ENCODE measurements at regions not wholly inside any gene's neighbourhood (a gene's known extent, or its start where the extent isn't known, plus 50 kb on each side); places are given as distances from the start of the nearest gene placed in this dataset.
"Not testable (repeated sequence)": the region's sequence is repeated elsewhere in the genome, so short reads cannot be mapped to it uniquely, and the experiment has no call there.

DNA sequence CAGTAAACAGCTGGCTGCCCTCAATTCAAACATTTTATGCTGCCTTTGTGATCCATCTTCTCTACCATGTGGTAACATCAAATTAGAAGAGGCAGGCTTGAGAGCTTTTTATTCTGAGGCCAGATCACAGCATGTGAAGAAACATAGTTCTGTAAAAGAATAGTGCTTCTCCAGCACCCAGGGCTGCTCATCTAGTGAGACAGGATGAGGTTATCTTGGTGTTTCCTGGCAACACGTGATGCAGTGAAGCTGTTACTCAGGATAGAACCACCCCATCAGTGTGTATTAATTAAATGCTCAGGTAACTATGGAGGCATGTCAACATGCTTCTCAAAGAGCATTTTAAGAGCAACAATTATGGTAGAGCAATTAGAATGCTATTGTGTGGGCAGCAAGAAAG, 400.5 kb upstream of the ACO1 start:
- DNase-seq (ENCODE audit: low read depth) = no peak

DNA sequence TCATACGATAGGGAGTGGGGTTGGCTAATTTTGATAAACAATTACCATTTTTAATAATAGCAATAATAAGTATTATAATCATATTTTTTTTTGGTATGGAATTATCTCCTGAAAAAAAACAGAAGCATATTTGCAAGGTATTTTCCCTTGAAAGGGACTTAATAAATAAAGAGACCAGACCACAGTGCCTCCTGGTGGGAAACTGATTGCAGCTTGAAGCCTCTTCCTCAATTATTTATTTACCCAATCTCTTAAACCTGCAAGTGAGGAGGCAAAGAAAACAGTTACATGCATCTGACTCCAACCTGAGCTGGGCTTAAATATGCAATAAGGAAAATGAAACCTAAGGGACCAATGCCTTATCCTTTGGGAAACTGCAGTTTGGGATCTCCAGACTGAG, 388.1 kb upstream of the ACO1 start:
- DNase-seq (ENCODE audit: low read depth) = no peak

DNA sequence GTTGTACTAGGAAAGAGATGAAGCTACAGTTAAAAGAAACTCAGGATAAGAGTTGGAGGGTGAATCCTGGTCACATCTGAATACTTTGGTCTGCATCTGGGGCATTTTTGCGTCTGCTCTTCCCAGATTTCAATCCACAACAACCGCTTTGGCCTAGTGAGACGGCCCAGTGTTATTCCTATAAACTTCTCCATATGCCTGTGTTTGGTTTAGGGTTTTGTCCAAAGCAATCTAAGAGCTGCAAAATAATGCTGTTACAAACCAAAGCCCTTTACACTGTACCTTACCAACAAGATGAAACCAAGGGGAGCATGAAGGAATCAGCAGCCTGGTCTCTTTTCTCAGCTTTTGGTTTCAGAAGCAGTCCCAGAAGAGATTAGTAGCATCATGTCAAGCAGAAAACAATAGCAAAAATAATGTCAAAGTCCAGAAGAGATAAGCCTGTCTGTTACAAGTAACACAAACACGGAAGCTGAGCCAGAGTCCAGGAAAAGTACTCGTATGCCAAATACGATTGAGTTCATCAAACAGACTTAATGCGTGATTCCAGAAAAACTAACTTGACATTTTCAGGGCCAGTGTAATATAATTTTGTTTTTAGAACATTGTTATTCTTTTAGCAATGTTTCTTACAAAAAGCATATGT, 379.9 kb upstream of the ACO1 start:
- no peak for DNase-seq (ENCODE audit: low read depth)

DNA sequence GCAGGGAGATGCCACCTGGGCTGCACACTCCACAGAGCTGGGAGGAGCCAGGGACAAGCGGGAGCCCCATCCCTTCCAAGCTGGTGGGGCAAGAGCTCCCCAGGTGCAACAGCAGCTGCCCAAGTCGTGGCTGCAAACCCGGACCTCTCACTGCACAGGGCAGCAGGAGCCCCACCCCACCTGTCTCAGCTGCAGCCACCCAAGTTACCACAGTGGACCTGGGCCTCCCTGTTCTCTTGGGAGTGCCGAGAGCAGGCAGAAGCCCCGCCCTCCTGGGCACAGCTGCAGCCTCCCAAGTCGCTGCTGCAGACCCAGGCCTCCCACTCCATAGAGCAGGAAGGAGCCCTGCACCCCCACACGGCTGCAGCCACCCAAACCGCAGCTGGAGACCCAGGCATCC, 374.1 kb upstream of the ACO1 start:
- no peak for DNase-seq (ENCODE audit: low read depth)

DNA sequence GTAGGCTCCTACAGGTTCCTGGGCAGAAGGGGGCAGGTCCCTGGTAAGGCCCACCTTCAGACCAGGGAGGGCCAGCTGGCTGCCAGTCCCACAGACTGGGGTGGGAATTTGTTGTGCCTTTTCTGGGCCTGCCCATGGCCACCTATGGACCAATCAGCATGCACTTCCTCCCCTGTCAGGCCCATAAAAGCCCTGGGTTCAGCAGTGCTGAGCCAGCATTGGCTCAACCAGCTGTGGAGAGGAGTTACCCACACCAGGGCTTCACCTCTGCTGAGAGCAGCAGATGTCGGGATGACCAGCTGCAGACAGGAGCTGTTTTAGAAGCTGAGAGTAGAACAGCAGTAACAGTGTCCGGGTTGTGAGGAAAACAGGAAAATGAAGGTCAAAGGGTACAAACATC, 373.4 kb upstream of the ACO1 start:
- DNase-seq (ENCODE audit: low read depth) = no peak

DNA sequence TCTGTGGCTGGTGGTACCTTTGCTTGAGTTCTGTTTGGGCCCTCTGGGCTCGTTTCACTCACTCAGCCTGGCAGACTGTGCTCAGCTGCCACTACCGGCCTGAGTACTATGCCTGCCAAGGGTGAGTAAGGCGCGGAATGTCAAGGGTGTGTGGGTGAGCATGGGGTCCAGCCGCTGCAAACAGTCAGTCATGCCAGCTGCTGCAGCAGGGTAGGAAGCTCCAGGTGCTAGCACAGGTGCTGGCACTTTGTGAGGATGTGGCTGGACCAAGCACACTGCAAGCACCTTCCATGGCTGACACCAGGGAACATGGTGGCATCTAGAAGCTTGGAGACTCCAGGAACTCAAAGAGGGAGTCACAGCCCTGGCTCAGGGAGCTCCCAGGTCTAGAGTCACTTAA, 368.6 kb upstream of the ACO1 start:
- no peak for DNase-seq (ENCODE audit: low read depth)

DNA sequence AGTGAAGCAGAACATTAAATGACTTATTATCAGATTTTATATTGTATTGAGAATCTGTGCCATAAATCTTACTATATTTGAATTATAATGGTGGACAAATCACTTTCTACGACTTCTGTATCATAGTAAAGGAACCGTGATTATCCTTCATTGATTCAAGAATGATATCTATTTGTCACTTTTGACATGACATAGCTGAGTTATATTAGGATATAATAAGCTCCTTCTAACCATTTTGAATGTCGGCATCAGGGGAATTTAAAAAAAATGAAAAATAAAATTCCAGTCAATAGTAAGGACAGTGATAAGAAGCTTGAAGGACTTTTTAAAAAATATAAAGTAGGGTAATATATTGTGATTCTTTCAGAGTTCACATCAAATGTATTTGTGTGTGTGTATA, 338.9 kb upstream of the ACO1 start:
- DNase-seq (ENCODE audit: low read depth) = no peak

DNA sequence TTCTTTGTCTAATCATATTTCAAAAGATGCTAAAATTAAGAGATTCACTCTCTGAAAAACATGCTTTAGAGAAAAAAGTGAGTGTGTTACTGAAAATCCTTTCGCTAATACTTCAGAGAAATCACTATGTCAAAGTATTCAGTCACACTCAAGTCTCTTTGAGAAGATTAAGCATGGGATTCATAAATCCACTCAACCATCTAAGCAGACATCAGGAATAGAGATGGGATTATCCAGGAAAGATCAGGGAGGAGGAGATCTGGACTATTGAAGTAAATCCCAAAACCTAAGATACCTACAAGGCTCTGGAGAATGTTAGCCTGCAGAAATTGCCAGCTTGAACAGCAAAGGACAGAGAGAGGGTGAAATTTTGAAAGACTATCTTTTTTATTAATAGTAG, 317.2 kb upstream of the ACO1 start:
- no peak for DNase-seq (ENCODE audit: low read depth)

DNA sequence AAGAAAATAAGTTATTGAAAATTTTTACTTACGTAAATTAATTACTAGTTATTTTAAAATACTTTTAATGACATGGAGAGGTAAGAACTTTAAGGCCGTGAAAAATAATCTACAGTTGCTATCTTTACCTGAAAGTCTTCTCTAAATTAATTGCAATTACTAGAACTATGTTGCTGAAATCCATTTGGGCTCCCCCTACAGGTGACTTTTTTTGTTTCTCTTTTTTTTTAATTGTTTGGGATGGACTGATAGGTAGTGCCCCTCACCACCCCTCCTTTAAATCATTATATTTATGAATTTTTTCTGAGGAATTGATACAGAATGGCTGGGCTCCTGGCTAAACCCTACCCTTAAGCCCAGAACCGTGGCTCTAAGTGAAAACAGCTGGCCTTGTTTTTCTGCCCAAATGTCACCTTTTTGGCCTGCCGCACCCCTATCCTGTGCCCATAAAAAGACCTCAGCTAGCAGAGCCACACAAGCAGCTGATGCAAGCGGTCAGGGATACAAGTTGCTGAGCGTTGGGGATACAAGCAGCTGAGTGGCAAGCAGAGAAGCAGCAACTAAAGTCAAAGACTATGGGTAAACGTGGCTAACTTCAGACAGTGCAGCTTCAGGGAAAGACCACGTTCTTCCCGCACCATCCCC, 315.2 kb upstream of the ACO1 start:
- DNase-seq (ENCODE audit: low read depth) = no peak

DNA sequence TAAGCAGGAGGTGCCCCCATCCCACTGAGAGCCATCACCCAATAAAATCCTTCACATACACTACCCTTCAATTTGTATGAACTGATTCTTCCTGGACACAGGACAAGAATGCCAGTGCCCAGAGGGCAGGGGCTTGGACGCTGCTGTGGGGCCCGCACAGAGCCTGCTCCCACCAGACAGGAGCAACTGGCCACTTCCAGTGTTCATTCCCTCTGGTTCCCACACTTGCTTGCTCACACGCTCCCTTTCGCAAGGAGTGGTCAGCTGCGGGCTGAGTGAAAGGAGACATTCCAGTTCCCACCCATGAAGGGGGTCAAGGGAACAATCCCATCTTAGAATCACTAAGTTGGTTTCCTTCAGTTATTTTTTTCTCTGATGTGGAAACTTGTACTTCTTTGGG, 314.5 kb upstream of the ACO1 start:
- no peak for DNase-seq (ENCODE audit: low read depth)

DNA sequence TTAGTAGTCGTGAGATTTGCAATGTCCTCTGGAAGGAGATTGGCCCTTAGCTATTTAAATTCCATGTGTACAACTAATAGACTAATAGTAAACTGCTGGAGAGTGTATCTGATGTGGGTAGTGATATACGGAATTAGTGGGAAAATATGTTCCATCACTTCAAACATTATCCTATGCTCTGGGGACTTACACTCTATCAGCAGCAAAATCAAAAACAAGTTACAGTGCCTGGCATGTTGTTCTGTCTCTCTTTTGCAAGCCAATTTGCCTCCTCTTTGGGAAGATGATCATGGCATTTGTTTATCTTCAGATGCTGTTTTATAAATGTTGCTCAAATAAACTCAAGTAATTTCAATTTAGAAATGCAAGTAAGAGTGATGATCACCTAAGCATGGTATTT, 311.9 kb upstream of the ACO1 start:
- DNase-seq (ENCODE audit: low read depth) = no peak

DNA sequence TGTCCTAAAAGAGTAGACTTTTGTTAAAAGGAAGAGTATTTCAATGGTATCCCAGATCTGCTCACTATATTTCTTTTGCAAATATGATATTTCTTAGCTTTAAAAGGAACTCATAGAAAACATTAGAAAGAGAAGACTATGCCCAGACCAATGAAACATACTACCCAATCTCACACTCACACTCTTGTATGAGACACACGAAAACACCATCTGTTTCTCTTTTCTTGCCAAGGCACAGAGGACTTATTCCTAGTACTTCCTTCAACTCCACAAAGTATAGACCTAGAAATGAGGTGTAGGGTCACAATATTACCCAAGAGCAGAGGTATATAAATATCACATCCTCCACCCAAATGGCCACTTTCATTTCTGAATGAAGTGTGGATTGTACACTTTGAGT, 292.4 kb upstream of the ACO1 start:
- no peak for DNase-seq (ENCODE audit: low read depth)

DNA sequence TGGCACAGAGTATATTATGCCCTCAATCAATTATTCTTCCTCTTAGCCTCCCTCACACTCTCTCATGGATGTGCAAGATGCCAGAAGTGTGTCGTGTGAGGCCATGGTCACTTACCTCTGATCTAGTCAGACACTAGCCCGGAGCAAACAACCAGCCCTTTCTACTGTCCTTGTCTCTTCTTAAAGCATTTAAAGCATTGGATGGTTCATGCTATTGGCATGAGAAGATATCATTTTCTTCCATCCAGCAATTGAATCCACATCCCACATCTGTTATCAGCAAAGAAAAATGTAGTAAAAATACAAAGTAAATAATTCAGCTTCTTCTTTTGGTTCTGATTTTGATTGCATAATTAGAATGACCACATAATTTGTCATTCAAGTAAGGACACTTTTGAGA, 267.2 kb upstream of the ACO1 start:
- no peak for DNase-seq (ENCODE audit: low read depth)

DNA sequence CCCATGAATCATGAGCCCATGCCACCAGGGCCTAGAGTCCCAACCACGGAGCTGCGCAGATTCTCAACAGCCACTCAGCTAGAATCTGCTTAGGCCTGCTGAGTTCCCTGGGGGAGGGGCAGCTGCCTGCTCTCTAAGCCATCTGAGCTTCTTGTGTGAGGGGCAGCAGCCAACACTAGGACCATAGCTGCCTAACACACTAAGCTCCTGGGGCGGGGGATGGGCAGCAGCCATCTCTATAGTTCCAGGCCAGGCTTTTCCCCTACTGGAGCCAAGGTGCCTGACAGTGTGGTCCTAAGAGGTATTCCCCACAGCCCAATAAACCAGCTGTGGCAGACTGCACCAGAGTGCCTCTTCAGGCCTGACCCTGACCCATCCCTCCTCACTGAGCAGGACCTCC, 255.9 kb upstream of the ACO1 start:
- DNase-seq (ENCODE audit: low read depth) = no peak

DNA sequence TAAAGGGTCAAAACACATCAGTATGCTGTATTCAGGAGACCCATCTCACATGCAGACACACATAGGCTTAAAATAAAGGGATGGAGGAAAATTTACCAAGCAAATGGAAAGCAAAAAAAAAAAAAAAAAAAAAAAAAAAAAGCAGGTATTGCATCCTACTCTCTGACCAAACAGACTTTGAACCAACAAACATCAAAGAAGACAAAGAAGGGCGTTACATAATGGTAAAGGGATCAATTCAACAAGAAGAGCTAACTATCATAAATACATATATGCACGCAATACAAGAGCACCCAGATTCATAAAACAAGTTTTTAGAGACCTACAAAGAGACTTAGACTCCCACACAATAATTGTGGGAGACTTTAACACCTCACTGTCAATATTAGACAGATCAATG, 253.7 kb upstream of the ACO1 start:
- not testable (repeated sequence) for DNase-seq (ENCODE audit: low read depth)

DNA sequence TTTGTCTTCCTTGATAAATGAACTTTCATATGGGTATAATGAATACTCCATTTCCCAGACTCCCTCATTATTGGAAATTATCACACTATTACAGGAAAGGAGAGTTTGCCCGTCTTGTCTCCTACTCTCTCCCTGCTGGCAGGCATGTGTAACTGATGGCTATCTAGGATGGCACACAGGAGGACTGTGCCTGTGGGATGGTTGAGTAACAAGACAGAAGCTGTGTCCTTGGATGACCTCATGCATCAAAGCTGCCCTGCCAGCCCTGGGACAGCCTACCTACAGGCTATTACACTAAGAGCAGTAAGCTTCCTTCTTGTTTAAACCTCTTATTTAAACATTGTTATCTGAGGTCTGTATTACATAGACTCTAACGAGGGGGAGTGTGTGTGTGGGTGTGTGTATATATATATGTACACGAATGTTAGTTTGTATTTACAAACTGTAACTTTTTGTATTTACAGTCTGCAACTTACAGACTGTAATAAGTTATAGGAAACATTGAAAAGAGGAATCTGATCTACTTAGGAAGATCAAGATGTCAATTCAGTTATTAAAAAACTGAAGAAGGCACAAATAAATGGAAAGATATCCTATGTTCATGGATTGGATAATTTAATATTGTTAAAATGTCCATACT, 247.6 kb upstream of the ACO1 start:
- no peak for DNase-seq (ENCODE audit: low read depth)

DNA sequence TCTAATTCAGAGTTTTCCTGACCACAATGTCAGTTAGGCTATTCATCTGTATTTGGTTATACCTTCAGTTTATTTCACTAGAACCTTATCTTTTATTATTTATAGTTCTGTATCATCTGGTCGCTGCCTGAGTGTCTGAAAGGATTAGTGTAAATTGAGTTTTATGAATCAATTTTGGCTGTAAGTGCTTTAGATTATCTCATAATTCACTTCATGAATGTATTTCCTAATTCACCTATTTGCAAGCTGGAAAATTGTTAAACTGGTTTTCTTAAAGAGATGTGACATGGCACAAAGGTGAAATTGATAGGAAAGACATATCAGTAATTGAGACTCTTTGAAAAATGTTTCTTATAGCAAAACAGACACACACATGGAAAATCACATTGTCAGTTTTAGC, 242.4 kb upstream of the ACO1 start:
- no peak for DNase-seq (ENCODE audit: low read depth)

DNA sequence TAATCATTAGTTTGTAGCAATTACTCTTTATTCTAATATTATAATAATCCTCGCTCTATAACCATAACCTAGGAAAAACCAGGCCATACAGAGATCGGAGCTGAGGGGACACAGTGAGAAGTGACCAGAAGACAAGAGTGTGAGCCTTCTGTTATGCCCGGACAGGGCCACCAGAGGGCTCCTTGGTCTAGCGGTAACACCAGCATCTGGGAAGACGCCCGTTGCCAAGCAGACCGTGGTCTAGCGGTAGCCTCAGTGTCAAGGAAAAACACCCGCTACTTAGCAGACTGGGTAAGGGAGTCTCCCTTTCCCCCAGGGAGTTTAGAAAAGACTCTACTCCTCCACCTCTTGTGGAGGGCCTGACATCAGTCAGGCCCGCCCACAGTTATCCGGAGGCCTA, 235.9 kb upstream of the ACO1 start:
- DNase-seq (ENCODE audit: low read depth) = not testable (repeated sequence)

DNA sequence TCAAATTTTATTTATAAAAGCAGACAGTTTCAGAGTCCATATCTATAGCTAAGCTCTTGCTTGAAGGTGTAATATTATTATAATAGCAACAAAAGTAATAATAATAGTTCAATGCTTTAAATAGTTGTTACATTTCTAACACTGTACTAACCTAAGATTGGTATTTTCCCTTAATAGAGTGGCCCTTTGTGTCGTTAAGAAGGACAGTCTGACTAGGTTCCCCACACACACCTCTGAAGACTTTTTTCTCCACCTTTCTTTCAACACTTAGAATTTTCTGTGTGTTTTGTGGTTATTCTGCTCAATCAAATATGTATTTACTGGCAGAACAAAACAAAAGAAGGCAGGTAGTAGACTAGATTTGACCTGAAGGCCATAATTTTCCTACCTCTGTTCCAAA, 223.2 kb upstream of the ACO1 start:
- no peak for DNase-seq (ENCODE audit: low read depth)

DNA sequence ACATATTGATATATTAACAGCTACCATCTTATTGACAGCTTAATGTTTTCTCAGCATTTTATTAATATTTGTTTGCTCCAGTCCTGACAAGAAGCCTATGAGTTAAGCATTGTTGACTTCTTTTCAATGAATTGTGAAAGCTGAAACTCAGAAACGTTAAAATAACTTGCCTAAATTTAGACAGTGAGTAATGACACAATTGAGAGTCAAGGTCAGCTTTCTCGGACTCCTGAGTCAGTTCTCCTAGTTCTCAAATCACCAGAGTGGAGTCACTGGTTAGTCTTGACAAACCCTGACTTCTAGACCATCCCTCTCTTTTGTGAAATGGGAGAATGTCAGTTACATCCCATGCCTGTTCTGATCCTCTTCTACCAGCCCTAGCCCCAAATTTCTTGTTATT, 222.7 kb upstream of the ACO1 start:
- DNase-seq (ENCODE audit: low read depth) = no peak

DNA sequence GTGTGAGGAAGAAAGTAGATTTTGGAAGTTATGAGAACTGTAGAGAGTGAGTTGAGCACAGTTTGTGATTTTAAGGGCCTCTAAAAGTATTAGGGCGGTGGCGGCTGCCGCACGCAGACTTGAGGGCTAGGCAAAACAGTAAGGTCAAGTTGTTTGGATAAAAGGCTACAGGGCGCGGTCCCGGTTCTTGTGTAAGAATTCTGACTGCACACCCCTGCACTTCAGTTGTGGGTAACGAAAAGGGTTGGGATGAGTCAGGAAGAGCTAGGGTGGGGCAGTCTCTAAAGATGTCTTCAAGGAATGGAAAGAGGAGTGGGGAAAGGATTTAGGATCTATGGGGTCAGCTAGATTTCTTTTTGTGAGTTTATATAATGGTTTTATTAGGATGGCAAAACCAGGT, 218.1 kb upstream of the ACO1 start:
- DNase-seq (ENCODE audit: low read depth) = not testable (repeated sequence)

DNA sequence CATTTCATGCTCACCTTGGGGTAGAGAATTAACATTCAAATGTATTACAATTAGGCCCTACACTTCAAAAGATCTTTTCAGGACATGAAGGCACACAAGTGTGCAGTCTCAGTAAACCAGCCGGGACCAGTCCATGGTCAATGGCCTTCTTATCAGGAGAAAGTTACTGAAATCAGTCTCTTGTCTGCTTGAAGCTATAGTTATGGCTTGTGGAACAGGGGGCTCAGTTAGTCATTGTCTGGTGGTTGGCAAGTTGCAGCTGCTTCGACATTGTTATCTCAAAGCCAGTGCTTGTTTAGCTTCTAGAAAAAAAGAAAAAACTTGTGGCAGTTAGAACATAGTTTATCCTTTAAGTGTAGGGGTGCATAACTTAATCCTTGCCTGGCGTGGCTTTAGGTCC, 213.1 kb upstream of the ACO1 start:
- no peak for DNase-seq (ENCODE audit: low read depth)

DNA sequence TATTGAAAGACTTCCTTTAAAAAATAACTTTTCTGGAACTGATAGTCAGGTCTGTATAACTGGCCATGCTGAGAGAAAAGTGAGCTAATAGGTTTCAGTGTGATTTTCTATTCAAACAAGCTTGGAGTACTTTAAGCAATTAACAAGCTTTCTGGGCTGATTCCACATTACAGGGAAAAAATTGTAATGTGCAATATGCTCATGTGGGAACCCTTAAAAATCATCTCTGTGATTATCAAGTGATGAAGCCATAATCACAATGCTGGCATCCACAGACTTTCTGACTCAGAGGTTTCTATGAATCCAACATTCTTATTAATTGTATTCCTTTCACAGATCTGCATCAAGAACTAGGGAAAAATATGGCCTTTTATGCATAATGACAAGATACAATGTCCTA, 212.2 kb upstream of the ACO1 start:
- DNase-seq (ENCODE audit: low read depth) = no peak

DNA sequence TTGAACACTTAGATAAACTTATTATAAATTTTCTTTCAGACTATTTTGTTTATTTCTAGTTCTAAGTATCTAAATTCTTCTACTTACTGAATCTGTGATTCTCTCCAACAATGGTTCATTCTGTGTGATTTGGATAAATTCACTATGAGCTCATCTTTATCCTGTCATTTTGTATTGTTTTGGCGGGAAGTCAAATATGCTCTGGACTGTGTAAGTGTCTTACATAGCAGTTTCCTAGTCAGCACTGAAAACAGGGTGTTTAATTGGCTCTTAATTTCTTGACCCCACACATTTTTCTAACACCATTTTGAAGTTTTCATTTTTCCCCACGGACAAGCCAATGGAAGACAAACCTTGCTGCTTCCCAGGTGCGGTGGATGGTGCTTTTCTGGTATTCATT, 207.0 kb upstream of the ACO1 start:
- no peak for DNase-seq (ENCODE audit: low read depth)
